ENCODE measurements at regions not wholly inside any gene's neighbourhood (a gene's known extent, or its start where the extent isn't known, plus 50 kb on each side); places are given as distances from the start of the nearest gene placed in this dataset.

- DNase-seq: no peak
- no peaks in the 10 kb centered on the region for H3K4me1 Mint-ChIP-seq (ENCODE audit: low read depth)
- CTCF ChIA-PET: interaction anchor here (1.0 to 1.6 kb wide), 2 partner anchors 15 to 249 kb away, joined by 4 to 5 read pairs; no protein-coding TSS in a partner anchor
These were observed 151.4 kb downstream of the PTPN20 start for GRCh38 chr10:47062441-47063200.

GRCh38 chr10:47063858-47064257 lies 152.6 kb downstream of the PTPN20 start:
- ChIA-PET CTCF (interaction anchor here (1.6 kb wide), 1 partner anchor 247 kb away, joined by 5 read pairs; no protein-coding TSS in a partner anchor), POLR2A (no interaction called here)
- DNase-seq: no peak
- intact Hi-C loops (cut with micrococcal nuclease): no loop called here
- Mint-ChIP-seq H3K9me3 (no peaks in the 10 kb centered on the region), H3K36me3 (no peaks in the 10 kb centered on the region), H3K27me3 (peaks cover 1% of the 10 kb centered on the region), H3K4me3 (no peak overlapping the region), H3K4me1 (ENCODE audit: low read depth) (no peaks in the 10 kb centered on the region), H3K27ac (no peak overlapping the region)

More at GRCh38 chr10:47062441-47063200, 151.4 kb downstream of the PTPN20 start:
- Mint-ChIP-seq H3K27me3 (peaks cover 3% of the 10 kb centered on the region), H3K36me3 (no peaks in the 10 kb centered on the region), H3K4me3 (no peak overlapping the region), H3K27ac (no peak overlapping the region), H3K9me3 (no peaks in the 10 kb centered on the region)
- intact Hi-C loops (cut with micrococcal nuclease): no loop called here
- POLR2A ChIA-PET: no interaction called here

DNA sequence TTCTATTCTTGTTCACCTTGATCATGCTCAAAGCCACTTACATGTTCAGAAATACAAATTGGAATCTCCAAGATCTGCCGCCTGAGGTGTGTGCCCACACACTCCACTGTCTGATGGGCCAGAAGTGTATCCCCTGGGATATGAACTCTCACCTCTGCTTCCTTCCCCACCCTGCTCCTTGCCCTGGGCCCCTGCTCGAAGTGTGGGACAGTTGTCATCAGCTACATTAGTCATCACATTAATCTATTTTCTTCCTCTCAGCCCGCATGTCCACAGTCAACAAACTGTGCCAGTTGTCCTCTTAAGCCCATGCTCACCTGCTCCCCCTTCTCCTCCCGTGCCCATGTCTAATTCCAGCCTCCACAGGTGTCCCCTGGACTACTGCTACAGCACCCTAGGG lies 154.7 kb downstream of the PTPN20 start:
- Mint-ChIP-seq H3K36me3 (no peaks in the 10 kb centered on the region), H3K9me3 (no peaks in the 10 kb centered on the region), H3K4me1 (ENCODE audit: low read depth) (no peaks in the 10 kb centered on the region), H3K27me3 (no peaks in the 10 kb centered on the region), H3K27ac (no peak overlapping the region), H3K4me3 (no peak overlapping the region)
- CTCF ChIA-PET: interaction anchor here (0.8 kb wide), 1 partner anchor 18 kb away, joined by 3 read pairs; no protein-coding TSS in a partner anchor
- intact Hi-C loops (cut with micrococcal nuclease): no loop called here
- no peak for DNase-seq
- POLR2A ChIA-PET: no interaction called here

DNA sequence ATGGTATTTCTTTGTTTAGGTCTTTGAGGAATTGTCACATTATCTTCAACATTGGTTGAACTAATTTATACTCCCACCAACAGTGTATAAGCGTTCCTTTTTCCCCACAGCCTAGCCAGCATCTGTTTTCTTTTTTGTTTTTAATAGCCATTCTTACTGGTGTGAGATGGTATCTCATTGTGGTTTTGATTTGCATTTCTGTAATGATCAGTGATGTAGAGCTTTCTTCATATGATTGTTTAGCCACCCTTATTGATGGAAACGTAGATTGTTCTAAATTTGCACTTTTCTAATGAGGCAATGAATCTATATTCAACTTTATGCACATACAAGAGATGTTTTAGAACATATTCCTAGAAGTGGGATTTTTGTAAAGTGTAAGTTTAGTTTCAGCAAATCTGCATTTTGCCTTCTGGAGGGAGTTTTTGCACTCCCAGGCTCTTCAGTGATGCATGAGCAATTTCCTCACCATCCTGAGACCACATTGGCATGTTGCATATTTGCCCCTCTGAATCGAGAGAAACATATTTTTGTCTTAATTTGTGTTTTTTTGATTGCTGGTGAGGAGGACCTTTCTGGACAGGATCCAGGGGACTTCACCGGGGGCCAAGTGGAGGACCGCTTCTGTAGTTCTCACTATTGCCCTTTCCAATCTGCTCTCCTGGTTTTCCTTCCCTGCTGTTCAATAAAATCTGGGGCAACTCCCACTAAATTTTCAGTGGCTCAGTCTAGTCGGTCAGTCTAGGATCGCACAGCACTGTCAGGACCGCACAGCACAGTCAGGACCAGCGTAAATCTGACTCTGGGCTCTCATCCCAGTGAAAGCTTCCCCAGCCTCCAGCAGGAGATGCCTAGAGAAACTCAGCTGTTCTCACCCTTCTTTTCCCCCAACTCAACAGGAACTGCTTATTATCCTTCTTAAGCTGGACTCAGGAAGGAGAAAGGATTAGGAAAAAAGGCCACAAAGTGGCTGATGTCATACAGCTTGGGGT lies 157.0 kb downstream of the PTPN20 start:
- ChIA-PET CTCF (no interaction called here), POLR2A (no interaction called here)
- no peak overlapping the region for H3K4me3 Mint-ChIP-seq
- no peak for DNase-seq
- no peaks in the 10 kb centered on the region for H3K36me3 Mint-ChIP-seq
- intact Hi-C loops (cut with micrococcal nuclease): no loop called here
- H3K27me3 Mint-ChIP-seq: no peaks in the 10 kb centered on the region
- H3K27ac Mint-ChIP-seq: no peak overlapping the region
- H3K4me1 Mint-ChIP-seq (ENCODE audit: low read depth): no peaks in the 10 kb centered on the region
- no peaks in the 10 kb centered on the region for H3K9me3 Mint-ChIP-seq

DNA sequence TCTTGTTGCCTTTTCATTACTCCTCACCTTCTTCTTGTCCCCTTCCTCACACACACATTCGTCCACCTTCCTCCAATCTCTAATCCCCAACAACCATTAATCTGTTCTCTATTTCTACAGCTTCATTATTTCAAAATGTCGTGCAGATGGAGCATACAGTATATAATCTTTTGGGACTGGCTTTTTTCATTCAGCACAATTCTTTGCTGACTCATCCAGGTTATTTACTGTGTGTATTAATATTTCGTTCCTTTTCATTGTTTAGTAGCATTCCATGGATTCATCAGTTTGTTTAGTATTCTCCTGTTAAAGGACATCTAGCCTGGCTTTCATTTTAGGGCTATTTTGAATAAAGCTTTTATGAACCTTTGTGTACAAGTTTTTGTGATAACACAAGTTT lies 159.3 kb downstream of the PTPN20 start:
- Mint-ChIP-seq H3K9me3 (no peaks in the 10 kb centered on the region), H3K4me1 (ENCODE audit: low read depth) (no peaks in the 10 kb centered on the region), H3K27me3 (no peaks in the 10 kb centered on the region), H3K36me3 (no peaks in the 10 kb centered on the region), H3K4me3 (no peak overlapping the region), H3K27ac (no peak overlapping the region)
- POLR2A ChIA-PET: no interaction called here
- CTCF ChIA-PET: interaction anchor here (1.2 to 3.3 kb wide), 2 partner anchors 23 to 270 kb away, joined by 3 to 16 read pairs; no protein-coding TSS in a partner anchor
- DNase-seq: no peak
- intact Hi-C loops (cut with micrococcal nuclease): no loop called here

DNA sequence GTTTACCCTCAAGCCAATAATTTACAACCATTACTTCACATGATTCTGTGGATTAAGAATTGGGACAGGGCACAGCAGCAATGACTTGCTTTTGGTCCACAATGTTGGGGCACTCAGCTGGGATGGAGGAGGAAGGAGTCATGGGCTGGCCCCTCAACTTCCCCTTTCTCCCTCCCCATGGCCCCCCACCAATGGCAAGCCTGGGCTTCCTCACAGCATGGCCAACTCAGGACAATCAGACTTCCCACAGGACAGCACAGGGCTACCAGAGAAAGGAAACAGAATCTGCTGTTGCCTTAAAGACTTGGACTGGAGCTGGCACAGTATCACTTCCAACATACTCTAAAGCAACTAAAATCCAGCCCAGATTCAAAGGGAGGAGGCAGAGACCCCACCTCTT lies 160.7 kb downstream of the PTPN20 start:
- no peaks in the 10 kb centered on the region for H3K9me3 Mint-ChIP-seq
- H3K4me3 Mint-ChIP-seq: no peak overlapping the region
- H3K36me3 Mint-ChIP-seq: no peaks in the 10 kb centered on the region
- no peak overlapping the region for H3K27ac Mint-ChIP-seq
- H3K4me1 Mint-ChIP-seq (ENCODE audit: low read depth): peaks cover 3% of the 10 kb centered on the region
- H3K27me3 Mint-ChIP-seq: no peaks in the 10 kb centered on the region
- intact Hi-C loops (cut with micrococcal nuclease): no loop called here
- ChIA-PET POLR2A (no interaction called here), CTCF (interaction anchor here (2.8 to 3.3 kb wide), 2 partner anchors 24 to 240 kb away, joined by 8 to 16 read pairs; no protein-coding TSS in a partner anchor)
- no peak for DNase-seq

DNA sequence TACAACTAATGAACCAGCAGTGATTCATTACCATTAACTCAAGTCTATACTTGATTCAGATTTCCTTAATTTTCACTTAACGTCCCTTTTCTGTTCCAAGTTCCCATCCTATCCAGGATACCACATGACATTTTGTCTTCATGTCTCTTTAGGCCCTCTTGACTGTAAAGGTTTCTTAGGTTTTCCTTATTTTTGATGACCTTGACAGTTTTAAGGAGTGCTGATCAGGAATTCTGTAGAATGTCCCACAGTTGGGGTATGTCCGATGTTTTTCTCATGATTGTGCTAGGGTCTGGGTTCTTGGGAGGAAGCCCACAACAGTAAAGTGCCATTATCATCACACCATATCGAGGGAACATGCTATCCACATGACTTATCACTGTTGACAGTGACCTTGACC lies 162.7 kb downstream of the PTPN20 start:
- Mint-ChIP-seq H3K27ac (no peak overlapping the region), H3K36me3 (no peaks in the 10 kb centered on the region), H3K4me1 (ENCODE audit: low read depth) (peaks cover 7% of the 10 kb centered on the region), H3K27me3 (no peaks in the 10 kb centered on the region), H3K4me3 (no peak overlapping the region), H3K9me3 (no peaks in the 10 kb centered on the region)
- POLR2A ChIA-PET: no interaction called here
- CTCF ChIA-PET: interaction anchor here (1.2 kb wide), 1 partner anchor 26 kb away, joined by 3 read pairs; no protein-coding TSS in a partner anchor
- DNase-seq: no peak
- intact Hi-C loops (cut with micrococcal nuclease): no loop called here

DNA sequence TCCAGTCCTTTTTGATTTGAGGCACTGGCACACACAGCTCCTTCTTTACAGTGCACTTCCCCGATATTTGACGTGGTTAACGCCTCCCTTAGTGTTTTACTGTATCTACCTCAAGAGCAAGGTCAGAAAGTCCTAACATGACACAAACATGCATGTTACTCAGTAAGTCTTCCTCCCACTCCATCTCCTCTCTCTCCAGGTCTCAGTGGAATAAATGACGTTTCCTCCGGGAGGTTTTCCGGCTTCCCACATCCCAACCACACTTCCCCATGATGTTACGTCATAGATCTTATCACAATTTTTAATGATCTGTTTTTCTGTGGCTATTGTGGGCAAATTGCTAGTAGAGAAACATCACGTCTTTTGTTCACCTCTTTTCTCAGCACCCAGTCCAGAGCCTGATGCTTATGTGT lies 165.7 kb downstream of the PTPN20 start:
- intact Hi-C loops (cut with micrococcal nuclease): no loop called here
- Mint-ChIP-seq H3K9me3 (no peaks in the 10 kb centered on the region), H3K27me3 (no peaks in the 10 kb centered on the region), H3K27ac (no peak overlapping the region), H3K4me1 (ENCODE audit: low read depth) (peaks cover 19% of the 10 kb centered on the region), H3K36me3 (no peaks in the 10 kb centered on the region), H3K4me3 (no peak overlapping the region)
- CTCF ChIA-PET: interaction anchor here (0.9 to 1.2 kb wide), 2 partner anchors 29 to 192 kb away, joined by 3 to 6 read pairs; no protein-coding TSS in a partner anchor
- peak; percentile 18 for DNase-seq
- POLR2A ChIA-PET: no interaction called here

- ChIA-PET POLR2A (no interaction called here), CTCF (interaction anchor here (0.9 to 1.2 kb wide), 2 partner anchors 30 to 192 kb away, joined by 3 to 6 read pairs; no protein-coding TSS in a partner anchor)
- H3K9me3 Mint-ChIP-seq: no peaks in the 10 kb centered on the region
- no peaks in the 10 kb centered on the region for H3K27me3 Mint-ChIP-seq
- no peaks in the 10 kb centered on the region for H3K36me3 Mint-ChIP-seq
- no peak overlapping the region for H3K4me3 Mint-ChIP-seq
- intact Hi-C loops (cut with micrococcal nuclease): no loop called here
- H3K27ac Mint-ChIP-seq: no peak overlapping the region
- peaks cover 19% of the 10 kb centered on the region for H3K4me1 Mint-ChIP-seq (ENCODE audit: low read depth)
- DNase-seq: no peak
These were observed 166.2 kb downstream of the PTPN20 start for GRCh38 chr10:47077386-47077785.

GRCh38 chr10:47077941-47078340 lies 166.7 kb downstream of the PTPN20 start:
- intact Hi-C loops (cut with micrococcal nuclease): no loop called here
- no peaks in the 10 kb centered on the region for H3K9me3 Mint-ChIP-seq
- ChIA-PET CTCF (no interaction called here), POLR2A (no interaction called here)
- H3K4me3 Mint-ChIP-seq: no peak overlapping the region
- no peak overlapping the region for H3K27ac Mint-ChIP-seq
- H3K27me3 Mint-ChIP-seq: no peaks in the 10 kb centered on the region
- no peaks in the 10 kb centered on the region for H3K36me3 Mint-ChIP-seq
- H3K4me1 Mint-ChIP-seq (ENCODE audit: low read depth): peaks cover 19% of the 10 kb centered on the region
- no peak for DNase-seq

GRCh38 chr10:47078393-47079203 lies 167.4 kb downstream of the PTPN20 start:
- Mint-ChIP-seq H3K36me3 (no peaks in the 10 kb centered on the region), H3K4me3 (no peak overlapping the region), H3K9me3 (no peaks in the 10 kb centered on the region), H3K27ac (no peak overlapping the region), H3K4me1 (ENCODE audit: low read depth) (peaks cover 19% of the 10 kb centered on the region), H3K27me3 (no peaks in the 10 kb centered on the region)
- ChIA-PET POLR2A (no interaction called here), CTCF (interaction anchor here (1.2 kb wide), 1 partner anchor 30 kb away, joined by 3 read pairs; no protein-coding TSS in a partner anchor)
- DNase-seq: no peak
- intact Hi-C loops (cut with micrococcal nuclease): no loop called here

Measured in activated CD4-positive, alpha-beta memory T cell treated with anti-CD3 and anti-CD28 coated beads for 36 hours (primary cell).